Medulla oblongata (tissue), 1 donor: ENCODE measurements at regions not wholly inside any gene's neighbourhood (a gene's known extent, or its start where the extent isn't known, plus 50 kb on each side); places are given as distances from the start of the nearest gene placed in this dataset.
"Not testable (repeated sequence)": the region's sequence is repeated elsewhere in the genome, so short reads cannot be mapped to it uniquely, and the experiment has no call there.

Experiments
- DNase-seq: peaks from one replicate; pipeline ENCODE4 v3.0.0-alpha.2; 2015; ENCODE audit errors: extremely low spot score

GRCh38 chr5:173495225-173495904 lies 121.1 kb downstream of the BOD1 start:
- peak; percentile 62 for DNase-seq

GRCh38 chr5:173494446-173494845 lies 122.0 kb downstream of the BOD1 start:
- DNase-seq = no peak

DNA sequence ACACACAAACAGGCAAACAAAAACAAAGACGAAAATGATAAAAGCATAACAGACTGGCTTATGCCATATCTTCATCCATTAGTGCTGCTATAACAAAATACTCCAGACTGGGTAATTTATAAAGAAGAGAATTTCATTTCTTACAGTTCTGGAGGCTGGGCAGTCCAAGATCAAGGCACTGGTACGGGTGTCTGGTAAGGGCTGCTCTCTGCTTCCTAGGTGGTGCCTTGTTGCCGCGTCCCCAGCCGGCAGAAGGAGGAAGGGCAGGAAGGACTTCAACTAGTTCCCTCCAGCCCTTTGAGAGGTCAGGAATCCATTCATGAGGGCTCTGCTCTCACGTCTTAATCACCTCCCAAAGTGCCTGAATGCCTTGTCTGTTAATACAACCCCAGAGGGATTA lies 122.6 kb downstream of the BOD1 start:
- no peak for DNase-seq

GRCh38 chr5:173493040-173493439 lies 123.4 kb downstream of the BOD1 start:
- DNase-seq = no peak

DNA sequence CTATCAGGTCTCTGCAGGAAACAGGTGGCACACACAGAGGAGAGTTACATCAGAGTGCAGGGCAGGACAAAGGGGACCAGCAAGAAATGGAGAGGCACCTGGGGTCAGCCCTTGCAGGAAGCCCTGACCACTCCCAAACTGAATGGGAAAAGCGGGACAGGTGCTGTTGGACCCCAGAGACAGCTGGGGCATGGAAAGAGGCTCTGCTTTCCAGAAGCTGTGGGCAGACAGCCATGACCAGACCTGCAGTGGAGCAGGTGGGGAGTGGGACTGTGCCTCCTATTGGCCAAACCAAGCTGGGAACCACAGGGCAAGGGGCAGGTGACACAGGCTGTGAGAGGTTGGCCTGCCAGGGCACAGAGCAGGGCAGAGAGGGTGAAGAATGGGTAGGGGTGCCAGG lies 125.8 kb downstream of the BOD1 start:
- no peak for DNase-seq

- no peak for DNase-seq
Measured at GRCh38 chr5:173488144-173488543, 128.3 kb downstream of the BOD1 start.

- DNase-seq = no peak
Measured at GRCh38 chr5:173487300-173487699, 129.2 kb downstream of the BOD1 start.

GRCh38 chr5:173486355-173487225 lies 129.9 kb downstream of the BOD1 start:
- DNase-seq = no peak

- no peak for DNase-seq
Measured at GRCh38 chr5:173484569-173484968, 131.9 kb downstream of the BOD1 start.

GRCh38 chr5:173483599-173483998 lies 132.9 kb downstream of the BOD1 start:
- not testable (repeated sequence) for DNase-seq

DNA sequence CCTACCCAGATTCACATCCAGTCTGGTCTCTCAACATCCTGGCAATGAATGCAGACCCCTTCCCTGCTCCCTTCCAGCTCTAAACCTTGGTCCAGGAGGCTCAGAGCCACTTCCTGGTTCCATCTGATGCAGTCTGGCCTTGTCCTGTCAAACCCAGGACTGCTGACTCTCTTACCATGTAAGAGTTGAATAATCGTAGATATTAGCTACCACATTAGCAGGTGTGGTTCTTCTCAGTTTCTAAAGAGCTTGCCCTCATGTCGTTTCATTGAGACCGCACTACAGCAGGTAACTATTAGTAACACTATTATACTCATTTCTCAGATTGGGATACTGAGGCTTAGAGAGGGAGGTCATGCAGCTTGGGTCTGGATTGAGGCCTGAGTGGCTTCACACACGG lies 133.3 kb downstream of the BOD1 start:
- DNase-seq = no peak

- no peak for DNase-seq
Measured at GRCh38 chr5:173481821-173482220, 134.6 kb downstream of the BOD1 start.

DNA sequence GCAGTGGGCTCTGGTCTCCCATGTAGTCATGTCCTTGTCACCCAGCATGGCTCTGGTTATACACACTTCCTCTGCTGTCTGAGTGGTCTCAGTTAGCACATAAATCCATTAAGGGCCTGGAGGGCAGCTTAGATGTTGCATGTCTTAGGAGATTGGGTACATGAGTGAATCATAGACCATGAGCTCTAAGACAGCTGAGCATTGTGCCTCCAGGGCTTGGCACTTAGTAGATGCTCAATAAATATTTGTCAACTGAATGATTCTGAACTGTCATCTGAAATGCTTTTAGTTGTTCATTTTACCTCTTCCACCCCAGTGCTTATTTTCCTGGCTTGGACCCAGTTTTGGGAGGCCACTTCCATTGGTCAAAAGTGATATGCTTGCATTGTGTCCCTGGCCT lies 135.6 kb downstream of the BOD1 start:
- no peak for DNase-seq

DNA sequence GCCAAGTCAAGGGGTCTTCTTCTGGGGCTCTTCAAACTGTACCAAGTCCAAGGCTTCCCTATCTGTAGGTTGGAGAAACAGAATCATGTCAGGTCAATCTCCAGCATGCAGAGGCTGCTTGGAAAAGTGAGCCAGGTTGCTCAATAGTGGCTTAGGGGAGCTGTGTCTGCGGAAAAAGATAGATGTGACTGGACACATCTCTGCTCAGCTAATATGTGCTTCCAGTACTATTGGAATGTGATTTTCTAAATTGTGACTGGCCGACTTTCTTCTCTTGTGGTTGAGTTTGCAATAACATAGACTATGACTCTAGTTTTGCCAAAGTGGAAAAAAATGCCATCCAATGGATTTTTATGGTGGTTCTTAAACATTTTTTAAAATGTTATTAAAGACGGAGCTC lies 136.7 kb downstream of the BOD1 start:
- DNase-seq = no peak

DNA sequence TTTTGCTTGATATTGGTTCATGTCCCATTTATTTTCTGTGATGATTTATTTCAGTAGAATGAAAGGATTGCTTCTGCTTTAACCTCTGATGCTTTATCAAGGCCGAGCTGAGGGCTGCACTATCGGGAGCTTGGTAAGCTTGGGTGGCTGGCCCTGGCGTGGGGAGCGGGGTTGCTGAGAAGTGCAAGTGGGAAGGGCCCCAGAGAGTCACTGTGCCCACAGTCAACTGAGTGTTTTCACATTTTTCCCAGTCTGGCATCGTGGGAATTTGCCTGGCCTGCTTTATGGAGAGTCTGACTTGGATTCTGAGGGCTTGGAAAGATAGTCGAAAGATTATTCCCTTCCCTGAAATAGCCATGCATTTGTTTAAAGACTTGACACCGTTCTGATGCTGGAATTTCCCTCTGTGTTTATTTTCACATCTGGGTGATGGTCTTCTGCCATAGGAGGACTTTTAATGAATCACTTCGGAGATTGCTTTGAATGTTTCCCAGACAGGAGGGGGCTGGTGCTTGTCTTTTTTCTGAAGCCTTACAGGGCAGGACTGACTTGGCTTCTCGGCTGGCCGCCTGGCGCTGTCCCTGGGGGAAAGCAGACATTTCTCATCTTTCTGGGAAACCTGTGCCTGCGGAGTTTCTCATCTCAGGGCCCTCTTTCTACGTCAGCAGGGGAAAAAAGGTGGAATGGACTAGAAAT lies 139.0 kb downstream of the BOD1 start:
- no peak for DNase-seq

DNA sequence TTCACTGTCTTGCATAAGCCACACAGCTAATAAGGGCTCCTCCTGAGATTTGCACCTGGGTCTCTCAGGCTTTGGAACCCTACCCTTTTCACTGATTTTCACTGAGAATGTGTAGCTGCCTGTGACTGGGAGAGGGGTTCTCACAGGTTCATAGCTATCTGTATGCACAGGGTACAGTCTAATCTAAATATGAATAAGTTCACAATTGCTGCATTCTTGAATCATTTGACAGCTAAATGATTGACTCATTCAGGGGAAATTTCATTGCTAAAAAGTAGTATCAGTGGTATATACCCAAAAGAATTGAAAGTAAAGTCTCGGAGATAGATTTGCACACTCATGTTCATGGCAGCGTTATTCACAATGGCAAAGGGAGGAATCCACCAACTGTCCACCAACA lies 140.7 kb downstream of the BOD1 start:
- no peak for DNase-seq

- no peak for DNase-seq
Measured at GRCh38 chr5:173474881-173475287, 141.6 kb downstream of the BOD1 start.

DNA sequence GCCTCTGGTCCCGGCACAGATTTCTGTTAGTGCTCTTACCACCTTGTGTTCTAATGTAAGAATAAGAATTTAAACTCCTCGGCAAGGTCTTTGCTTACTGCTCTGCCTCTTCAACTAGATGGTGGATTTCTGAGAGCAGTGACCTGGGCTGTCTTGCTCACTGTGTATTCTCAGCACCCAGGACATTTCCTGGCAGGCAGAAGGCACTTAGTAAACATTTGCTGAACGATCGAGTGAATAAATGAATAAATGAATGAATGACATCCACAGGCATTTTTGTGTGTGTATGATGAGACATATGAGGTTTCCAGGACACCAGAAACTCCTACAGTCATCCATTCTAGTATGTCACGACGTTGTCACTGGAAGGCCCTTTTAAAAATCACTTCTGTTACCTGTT lies 143.2 kb downstream of the BOD1 start:
- DNase-seq = no peak

DNA sequence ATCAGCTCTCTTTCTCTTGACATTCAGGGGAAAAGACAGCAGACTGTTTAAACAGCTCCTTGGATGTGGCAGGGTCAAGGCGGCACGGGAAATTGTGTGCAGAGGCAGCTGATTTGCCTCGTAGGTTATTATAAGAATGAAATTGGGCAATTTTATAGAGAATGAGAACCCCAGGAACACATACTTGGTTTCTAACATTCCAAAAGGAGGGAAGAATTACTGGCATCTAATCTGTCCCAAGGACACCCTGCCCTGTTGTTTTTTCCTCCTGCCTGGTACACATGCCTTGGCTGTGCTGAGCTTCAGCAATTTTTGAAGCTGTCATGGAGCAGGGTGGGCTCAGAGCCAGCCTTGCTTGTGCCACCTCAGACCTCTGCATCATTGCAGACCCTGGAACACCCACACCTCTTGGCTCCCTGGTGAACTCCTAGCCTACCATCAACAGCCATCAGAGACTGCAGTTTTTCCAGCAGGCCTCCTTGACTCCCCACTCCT lies 143.6 kb downstream of the BOD1 start:
- peak; percentile 38 for DNase-seq

DNA sequence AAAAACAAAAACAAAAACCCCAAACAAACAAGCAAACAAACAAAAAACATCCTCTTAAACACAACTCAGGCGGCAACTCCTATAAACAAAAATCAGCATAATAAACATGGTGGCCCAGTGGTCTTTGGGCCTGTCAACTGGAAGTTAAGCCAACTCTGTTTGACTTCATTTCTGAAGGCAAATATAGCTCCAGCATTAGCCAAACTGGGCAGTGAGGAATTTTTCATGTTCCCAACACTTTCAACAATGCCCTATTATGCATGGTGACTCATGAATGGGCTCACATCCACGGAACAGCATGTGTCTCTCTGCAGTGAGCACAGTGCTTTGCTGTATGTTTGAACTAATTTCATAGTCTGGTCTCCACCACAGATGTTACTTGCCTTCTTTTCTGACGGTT lies 143.9 kb upstream of the STC2 start:
- DNase-seq = peak; percentile 98

GRCh38 chr5:173468821-173469251 lies 140.6 kb upstream of the STC2 start:
- no peak for DNase-seq

GRCh38 chr5:173466227-173466626 lies 138.0 kb upstream of the STC2 start:
- no peak for DNase-seq
